ENCODE measurements at regions not wholly inside any gene's neighbourhood (a gene's known extent, or its start where the extent isn't known, plus 50 kb on each side); places are given as distances from the start of the nearest gene placed in this dataset.
A peak's percentile ranks its signal among the peaks of the same experiment; 100 is the strongest.

- H3K9ac ChIP-seq (ENCODE audit: low read length): no peak overlapping the region
- no peaks in the 10 kb centered on the region for H3K36me3 ChIP-seq (ENCODE audit: insufficient read depth, low read length)
- no peak overlapping the region for H3K27ac ChIP-seq (ENCODE audit: low read length)
- H3K9me2 ChIP-seq (ENCODE audit: insufficient read depth, low read length): no peaks in the 10 kb centered on the region
- no peak overlapping the region for H2AFZ ChIP-seq (ENCODE audit: low read depth, low read length)
- H3K4me2 ChIP-seq (ENCODE audit: low read length): peak overlapping the region; percentile 8
- H3K27me3 ChIP-seq (ENCODE audit: insufficient read depth, low read depth, low read length): no peaks in the 10 kb centered on the region
- no peaks in the 10 kb centered on the region for H4K20me1 ChIP-seq (ENCODE audit: insufficient read depth)
- peaks cover 5% of the 10 kb centered on the region for H3F3A ChIP-seq (ENCODE audit: insufficient read depth, low read length, poor library complexity, severe bottlenecking)
- TF ChIP-seq EP300 (conservative IDR thresholded peaks at IDR 0.05; ENCODE audit: poor library complexity, severe bottlenecking) (no peak), SMC3 (conservative IDR thresholded peaks at IDR 0.05; ENCODE audit: poor library complexity) (no peak), POLR2AphosphoS5 (IDR thresholded peaks at IDR 0.05) (no peak), TAF1 (IDR thresholded peaks at IDR 0.05; ENCODE audit: low read depth) (no peak), RAD21 (conservative IDR thresholded peaks at IDR 0.05) (no peak), CTCF (IDR thresholded peaks at IDR 0.05; ENCODE audit: poor library complexity, severe bottlenecking) (peak; percentile 35)
- no peaks in the 10 kb centered on the region for H3K9me3 ChIP-seq (ENCODE audit: low read length)
- peak overlapping the region; percentile 77 for H3K4me3 ChIP-seq (ENCODE audit: low read length)
- H3K79me2 ChIP-seq (replicated peaks; ENCODE audit: insufficient read depth, low read length): peaks cover 1% of the 10 kb centered on the region
Measured at GRCh38 chr18:26653943-26654615, 105.7 kb upstream of the KCTD1 start.

- no peaks in the 10 kb centered on the region for H4K20me1 ChIP-seq (ENCODE audit: insufficient read depth)
- H3K79me2 ChIP-seq (replicated peaks; ENCODE audit: insufficient read depth, low read length): no peaks in the 10 kb centered on the region
- H3K4me2 ChIP-seq (ENCODE audit: low read length): no peak overlapping the region
- H3K9ac ChIP-seq (ENCODE audit: low read length): no peak overlapping the region
- H2AFZ ChIP-seq (ENCODE audit: low read depth, low read length): no peak overlapping the region
- no peak overlapping the region for H3K27ac ChIP-seq (ENCODE audit: low read length)
- H3K9me2 ChIP-seq (ENCODE audit: insufficient read depth, low read length): no peaks in the 10 kb centered on the region
- no peaks in the 10 kb centered on the region for H3K27me3 ChIP-seq (ENCODE audit: insufficient read depth, low read depth, low read length)
- no peaks in the 10 kb centered on the region for H3K36me3 ChIP-seq (ENCODE audit: insufficient read depth, low read length)
- no peaks in the 10 kb centered on the region for H3K9me3 ChIP-seq (ENCODE audit: low read length)
- H3F3A ChIP-seq (ENCODE audit: insufficient read depth, low read length, poor library complexity, severe bottlenecking): peaks cover 3% of the 10 kb centered on the region
- H3K4me3 ChIP-seq (ENCODE audit: low read length): no peak overlapping the region
- TF ChIP-seq CTCF (IDR thresholded peaks at IDR 0.05; ENCODE audit: poor library complexity, severe bottlenecking) (no peak), TAF1 (IDR thresholded peaks at IDR 0.05; ENCODE audit: low read depth) (no peak)
Measured at GRCh38 chr18:26652501-26652900, 104.1 kb upstream of the KCTD1 start.

DNA sequence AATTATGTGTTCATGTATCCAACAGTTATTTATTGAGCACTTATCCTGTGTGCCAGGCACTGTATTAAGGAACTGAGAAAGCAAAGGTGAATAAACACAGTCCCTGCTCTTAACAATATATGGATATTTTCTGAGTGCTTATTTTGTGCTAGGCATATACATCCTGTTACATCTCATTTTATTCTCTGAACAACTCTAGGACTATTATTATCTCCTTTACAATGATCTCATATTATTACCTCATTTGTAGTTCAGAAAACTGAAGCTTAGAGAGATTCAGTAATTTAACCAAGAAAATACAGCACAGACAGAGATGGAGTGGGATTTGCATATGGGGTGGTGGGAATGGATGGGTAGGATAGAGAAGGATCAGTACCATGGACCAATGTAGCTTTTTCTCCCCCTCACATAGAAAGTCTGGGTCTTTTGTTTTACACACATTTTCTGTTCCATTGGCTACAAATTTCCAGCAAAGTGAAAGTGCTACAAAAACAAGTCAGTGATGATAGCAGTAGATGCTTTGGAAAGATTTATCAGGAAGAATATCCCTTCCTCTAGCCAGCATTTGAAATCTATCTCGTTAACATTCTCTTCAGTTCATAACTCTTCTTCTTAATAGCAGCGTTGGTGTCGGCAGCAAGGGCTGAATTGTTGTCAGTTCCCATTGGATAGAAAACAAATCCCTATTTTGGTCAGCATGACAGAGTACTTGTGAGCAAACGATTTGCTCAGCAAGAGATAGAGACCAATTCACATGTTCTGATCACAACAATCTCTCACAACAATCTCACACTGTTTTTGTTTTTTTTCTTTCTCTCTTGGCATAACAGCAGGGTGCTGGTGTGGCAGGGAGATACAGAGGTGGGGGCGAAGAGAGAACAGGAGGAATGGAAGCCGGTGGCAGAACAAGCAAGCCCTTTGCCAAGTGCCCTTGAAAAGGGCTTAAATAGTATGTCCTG lies 102.2 kb upstream of the KCTD1 start:
- H3K9ac ChIP-seq (ENCODE audit: low read length): no peak overlapping the region
- H4K20me1 ChIP-seq (ENCODE audit: insufficient read depth): no peaks in the 10 kb centered on the region
- no peaks in the 10 kb centered on the region for H3K9me3 ChIP-seq (ENCODE audit: low read length)
- no peak overlapping the region for H3K4me3 ChIP-seq (ENCODE audit: low read length)
- H3F3A ChIP-seq (ENCODE audit: insufficient read depth, low read length, poor library complexity, severe bottlenecking): peaks cover 3% of the 10 kb centered on the region
- H3K79me2 ChIP-seq (replicated peaks; ENCODE audit: insufficient read depth, low read length): no peaks in the 10 kb centered on the region
- no peaks in the 10 kb centered on the region for H3K9me2 ChIP-seq (ENCODE audit: insufficient read depth, low read length)
- no peaks in the 10 kb centered on the region for H3K27me3 ChIP-seq (ENCODE audit: insufficient read depth, low read depth, low read length)
- TF ChIP-seq CTCF (IDR thresholded peaks at IDR 0.05; ENCODE audit: poor library complexity, severe bottlenecking) (no peak), RAD21 (conservative IDR thresholded peaks at IDR 0.05) (no peak), EP300 (conservative IDR thresholded peaks at IDR 0.05; ENCODE audit: poor library complexity, severe bottlenecking) (no peak), EZH2 (IDR thresholded peaks at IDR 0.05; ENCODE audit: borderline replicate concordance, insufficient read depth, low read length, poor library complexity, severe bottlenecking) (no peak), MXI1 (conservative IDR thresholded peaks at IDR 0.05; ENCODE audit: poor library complexity, severe bottlenecking) (no peak), TAF1 (IDR thresholded peaks at IDR 0.05; ENCODE audit: low read depth) (no peak), SMC3 (conservative IDR thresholded peaks at IDR 0.05; ENCODE audit: poor library complexity) (no peak)
- TF ChIP-seq, protein P1, sequence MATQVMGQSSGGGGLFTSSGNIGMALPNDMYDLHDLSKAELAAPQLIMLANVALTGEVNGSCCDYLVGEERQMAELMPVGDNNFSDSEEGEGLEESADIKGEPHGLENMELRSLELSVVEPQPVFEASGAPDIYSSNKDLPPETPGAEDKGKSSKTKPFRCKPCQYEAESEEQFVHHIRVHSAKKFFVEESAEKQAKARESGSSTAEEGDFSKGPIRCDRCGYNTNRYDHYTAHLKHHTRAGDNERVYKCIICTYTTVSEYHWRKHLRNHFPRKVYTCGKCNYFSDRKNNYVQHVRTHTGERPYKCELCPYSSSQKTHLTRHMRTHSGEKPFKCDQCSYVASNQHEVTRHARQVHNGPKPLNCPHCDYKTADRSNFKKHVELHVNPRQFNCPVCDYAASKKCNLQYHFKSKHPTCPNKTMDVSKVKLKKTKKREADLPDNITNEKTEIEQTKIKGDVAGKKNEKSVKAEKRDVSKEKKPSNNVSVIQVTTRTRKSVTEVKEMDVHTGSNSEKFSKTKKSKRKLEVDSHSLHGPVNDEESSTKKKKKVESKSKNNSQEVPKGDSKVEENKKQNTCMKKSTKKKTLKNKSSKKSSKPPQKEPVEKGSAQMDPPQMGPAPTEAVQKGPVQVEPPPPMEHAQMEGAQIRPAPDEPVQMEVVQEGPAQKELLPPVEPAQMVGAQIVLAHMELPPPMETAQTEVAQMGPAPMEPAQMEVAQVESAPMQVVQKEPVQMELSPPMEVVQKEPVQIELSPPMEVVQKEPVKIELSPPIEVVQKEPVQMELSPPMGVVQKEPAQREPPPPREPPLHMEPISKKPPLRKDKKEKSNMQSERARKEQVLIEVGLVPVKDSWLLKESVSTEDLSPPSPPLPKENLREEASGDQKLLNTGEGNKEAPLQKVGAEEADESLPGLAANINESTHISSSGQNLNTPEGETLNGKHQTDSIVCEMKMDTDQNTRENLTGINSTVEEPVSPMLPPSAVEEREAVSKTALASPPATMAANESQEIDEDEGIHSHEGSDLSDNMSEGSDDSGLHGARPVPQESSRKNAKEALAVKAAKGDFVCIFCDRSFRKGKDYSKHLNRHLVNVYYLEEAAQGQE (IDR thresholded peaks at IDR 0.05; ENCODE audit: borderline replicate concordance): no peak
- no peaks in the 10 kb centered on the region for H3K36me3 ChIP-seq (ENCODE audit: insufficient read depth, low read length)
- H3K27ac ChIP-seq (ENCODE audit: low read length): no peak overlapping the region
- H2AFZ ChIP-seq (ENCODE audit: low read depth, low read length): no peak overlapping the region
- no peak overlapping the region for H3K4me2 ChIP-seq (ENCODE audit: low read length)

All from neural cell (in vitro differentiated cells).